ENCODE measurements at regions not wholly inside any gene's neighbourhood (a gene's known extent, or its start where the extent isn't known, plus 50 kb on each side); places are given as distances from the start of the nearest gene placed in this dataset.
A peak's percentile ranks its signal among the peaks of the same experiment; 100 is the strongest.

GRCh38 chr15:66852064-66852905, 150.2 kb downstream of the SMAD6 start:
- peak overlapping the region; percentile 27 for H3K27ac Mint-ChIP-seq
- intact Hi-C loops (cut with micrococcal nuclease), result loop anchor here (5.0 kb wide), 3 partner anchors 50 to 235 kb away; partner anchors contain the start of gene SMAD6
- no peak overlapping the region for H3K4me3 Mint-ChIP-seq
- no peaks in the 10 kb centered on the region for H3K9me3 Mint-ChIP-seq
- no peaks in the 10 kb centered on the region for H3K36me3 Mint-ChIP-seq (ENCODE audit: low read depth)
- H3K27me3 Mint-ChIP-seq, result peaks cover 30% of the 10 kb centered on the region
- H3K4me1 Mint-ChIP-seq (ENCODE audit: low read depth), result peaks cover 15% of the 10 kb centered on the region

GRCh38 chr15:66854012-66854965, 152.3 kb downstream of the SMAD6 start:
- intact Hi-C loops (cut with micrococcal nuclease), result loop anchor here (5.0 kb wide), 3 partner anchors 52 to 237 kb away; partner anchors contain the start of gene SMAD6
- no peaks in the 10 kb centered on the region for H3K9me3 Mint-ChIP-seq
- no peak overlapping the region for H3K27ac Mint-ChIP-seq
- no peaks in the 10 kb centered on the region for H3K36me3 Mint-ChIP-seq (ENCODE audit: low read depth)
- H3K4me3 Mint-ChIP-seq, result no peak overlapping the region
- H3K27me3 Mint-ChIP-seq, result peaks cover 26% of the 10 kb centered on the region
- H3K4me1 Mint-ChIP-seq (ENCODE audit: low read depth), result peaks cover 15% of the 10 kb centered on the region

- H3K27me3 Mint-ChIP-seq, result peaks cover 26% of the 10 kb centered on the region
- H3K9me3 Mint-ChIP-seq, result no peaks in the 10 kb centered on the region
- H3K4me3 Mint-ChIP-seq, result no peak overlapping the region
- intact Hi-C loops (cut with micrococcal nuclease), result no loop called here
- no peak overlapping the region for H3K27ac Mint-ChIP-seq
- H3K36me3 Mint-ChIP-seq (ENCODE audit: low read depth), result no peaks in the 10 kb centered on the region
- peaks cover 15% of the 10 kb centered on the region for H3K4me1 Mint-ChIP-seq (ENCODE audit: low read depth)
Measured at GRCh38 chr15:66855041-66855440, 153.0 kb downstream of the SMAD6 start.

- H3K27ac Mint-ChIP-seq, result no peak overlapping the region
- H3K27me3 Mint-ChIP-seq, result peaks cover 13% of the 10 kb centered on the region
- H3K9me3 Mint-ChIP-seq, result no peaks in the 10 kb centered on the region
- peaks cover 9% of the 10 kb centered on the region for H3K4me1 Mint-ChIP-seq (ENCODE audit: low read depth)
- no peaks in the 10 kb centered on the region for H3K36me3 Mint-ChIP-seq (ENCODE audit: low read depth)
- no peak overlapping the region for H3K4me3 Mint-ChIP-seq
- intact Hi-C loops (cut with micrococcal nuclease), result no loop called here
Measured at GRCh38 chr15:66857694-66858093, 155.7 kb downstream of the SMAD6 start.

GRCh38 chr15:66858423-66859207, 156.6 kb downstream of the SMAD6 start:
- H3K27me3 Mint-ChIP-seq, result peaks cover 12% of the 10 kb centered on the region
- H3K27ac Mint-ChIP-seq, result no peak overlapping the region
- H3K9me3 Mint-ChIP-seq, result no peaks in the 10 kb centered on the region
- peaks cover 18% of the 10 kb centered on the region for H3K4me1 Mint-ChIP-seq (ENCODE audit: low read depth)
- no peak overlapping the region for H3K4me3 Mint-ChIP-seq
- intact Hi-C loops (cut with micrococcal nuclease), result no loop called here
- no peaks in the 10 kb centered on the region for H3K36me3 Mint-ChIP-seq (ENCODE audit: low read depth)

- Mint-ChIP-seq H3K4me1 (ENCODE audit: low read depth) (peaks cover 21% of the 10 kb centered on the region), H3K4me3 (no peak overlapping the region), H3K27me3 (peaks cover 9% of the 10 kb centered on the region), H3K27ac (no peak overlapping the region), H3K9me3 (no peaks in the 10 kb centered on the region), H3K36me3 (ENCODE audit: low read depth) (no peaks in the 10 kb centered on the region)
- intact Hi-C loops (cut with micrococcal nuclease), result no loop called here
Measured at GRCh38 chr15:66859688-66860253, 157.7 kb downstream of the SMAD6 start.

- Mint-ChIP-seq H3K27ac (no peak overlapping the region), H3K27me3 (peaks cover 4% of the 10 kb centered on the region), H3K9me3 (no peaks in the 10 kb centered on the region), H3K4me1 (ENCODE audit: low read depth) (peaks cover 29% of the 10 kb centered on the region), H3K4me3 (no peak overlapping the region), H3K36me3 (ENCODE audit: low read depth) (no peaks in the 10 kb centered on the region)
- intact Hi-C loops (cut with micrococcal nuclease), result no loop called here
Measured at GRCh38 chr15:66860844-66861243, 158.8 kb downstream of the SMAD6 start.

- H3K27me3 Mint-ChIP-seq, result peaks cover 4% of the 10 kb centered on the region
- peaks cover 41% of the 10 kb centered on the region for H3K4me1 Mint-ChIP-seq (ENCODE audit: low read depth)
- intact Hi-C loops (cut with micrococcal nuclease), result no loop called here
- no peak overlapping the region for H3K4me3 Mint-ChIP-seq
- H3K36me3 Mint-ChIP-seq (ENCODE audit: low read depth), result no peaks in the 10 kb centered on the region
- peak overlapping the region; percentile 69 for H3K27ac Mint-ChIP-seq
- H3K9me3 Mint-ChIP-seq, result no peaks in the 10 kb centered on the region
Measured at GRCh38 chr15:66862111-66862939, 160.3 kb downstream of the SMAD6 start.

- peak overlapping the region; percentile 69 for H3K27ac Mint-ChIP-seq
- intact Hi-C loops (cut with micrococcal nuclease), result no loop called here
- peaks cover 45% of the 10 kb centered on the region for H3K4me1 Mint-ChIP-seq (ENCODE audit: low read depth)
- H3K4me3 Mint-ChIP-seq, result no peak overlapping the region
- H3K27me3 Mint-ChIP-seq, result peaks cover 6% of the 10 kb centered on the region
- no peaks in the 10 kb centered on the region for H3K9me3 Mint-ChIP-seq
- no peaks in the 10 kb centered on the region for H3K36me3 Mint-ChIP-seq (ENCODE audit: low read depth)
Measured at GRCh38 chr15:66862940-66863335, 160.9 kb downstream of the SMAD6 start.

- Mint-ChIP-seq H3K27ac (peak overlapping the region; percentile 69), H3K27me3 (peaks cover 6% of the 10 kb centered on the region), H3K9me3 (no peaks in the 10 kb centered on the region), H3K4me1 (ENCODE audit: low read depth) (peaks cover 45% of the 10 kb centered on the region), H3K36me3 (ENCODE audit: low read depth) (no peaks in the 10 kb centered on the region), H3K4me3 (no peak overlapping the region)
- intact Hi-C loops (cut with micrococcal nuclease), result no loop called here
Measured at GRCh38 chr15:66863390-66864085, 161.5 kb downstream of the SMAD6 start.

- no peaks in the 10 kb centered on the region for H3K36me3 Mint-ChIP-seq (ENCODE audit: low read depth)
- no peak overlapping the region for H3K4me3 Mint-ChIP-seq
- H3K27me3 Mint-ChIP-seq, result peaks cover 8% of the 10 kb centered on the region
- no peaks in the 10 kb centered on the region for H3K9me3 Mint-ChIP-seq
- H3K4me1 Mint-ChIP-seq (ENCODE audit: low read depth), result peaks cover 50% of the 10 kb centered on the region
- H3K27ac Mint-ChIP-seq, result peak overlapping the region; percentile 55
- intact Hi-C loops (cut with micrococcal nuclease), result no loop called here
Measured at GRCh38 chr15:66864086-66864830, 162.2 kb downstream of the SMAD6 start.

Measured in dendritic cell treated with granulocyte-macrophage colony-stimulating factor and Interleukin-4, amounts not matched to agents 40 ng/mL and 50 ng/mL, for 4 days (primary cell).